ENCODE measurements at regions not wholly inside any gene's neighbourhood (a gene's known extent, or its start where the extent isn't known, plus 50 kb on each side); places are given as distances from the start of the nearest gene placed in this dataset.

GRCh38 chr4:179125870-179126269 lies 1683.6 kb upstream of the AGA start:
- Mint-ChIP-seq H3K4me3 (no peak overlapping the region), H3K27ac (no peak overlapping the region), H3K36me3 (ENCODE audit: low read depth) (no peaks in the 10 kb centered on the region), H3K4me1 (no peaks in the 10 kb centered on the region), H3K27me3 (ENCODE audit: low read depth) (no peaks in the 10 kb centered on the region), H3K9me3 (no peaks in the 10 kb centered on the region)
- TF ChIP-seq, protein P1, sequence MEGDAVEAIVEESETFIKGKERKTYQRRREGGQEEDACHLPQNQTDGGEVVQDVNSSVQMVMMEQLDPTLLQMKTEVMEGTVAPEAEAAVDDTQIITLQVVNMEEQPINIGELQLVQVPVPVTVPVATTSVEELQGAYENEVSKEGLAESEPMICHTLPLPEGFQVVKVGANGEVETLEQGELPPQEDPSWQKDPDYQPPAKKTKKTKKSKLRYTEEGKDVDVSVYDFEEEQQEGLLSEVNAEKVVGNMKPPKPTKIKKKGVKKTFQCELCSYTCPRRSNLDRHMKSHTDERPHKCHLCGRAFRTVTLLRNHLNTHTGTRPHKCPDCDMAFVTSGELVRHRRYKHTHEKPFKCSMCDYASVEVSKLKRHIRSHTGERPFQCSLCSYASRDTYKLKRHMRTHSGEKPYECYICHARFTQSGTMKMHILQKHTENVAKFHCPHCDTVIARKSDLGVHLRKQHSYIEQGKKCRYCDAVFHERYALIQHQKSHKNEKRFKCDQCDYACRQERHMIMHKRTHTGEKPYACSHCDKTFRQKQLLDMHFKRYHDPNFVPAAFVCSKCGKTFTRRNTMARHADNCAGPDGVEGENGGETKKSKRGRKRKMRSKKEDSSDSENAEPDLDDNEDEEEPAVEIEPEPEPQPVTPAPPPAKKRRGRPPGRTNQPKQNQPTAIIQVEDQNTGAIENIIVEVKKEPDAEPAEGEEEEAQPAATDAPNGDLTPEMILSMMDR (IDR thresholded peaks at IDR 0.05; ENCODE audit: unreplicated experiment in 3 of 3) = no peak

DNA sequence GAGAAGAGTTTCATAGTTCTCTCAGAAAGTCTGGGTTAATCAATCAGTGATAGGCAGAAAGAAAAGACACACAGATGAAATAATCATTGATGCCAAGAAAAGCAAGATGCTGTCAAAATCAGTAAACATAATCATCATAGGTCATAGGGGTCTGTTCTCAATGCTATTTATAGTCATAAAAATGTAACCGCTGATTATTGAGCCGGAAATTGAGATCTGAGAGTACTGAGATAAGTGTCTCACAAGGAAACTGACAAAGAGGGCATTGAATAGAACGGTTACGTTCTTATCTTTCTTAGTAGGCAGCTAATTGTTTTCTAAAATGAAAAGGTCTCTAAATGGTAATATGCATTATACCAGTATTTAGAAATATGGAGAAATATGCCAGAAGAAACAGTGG lies 1686.1 kb upstream of the AGA start:
- TF ChIP-seq, protein P1 (IDR thresholded peaks at IDR 0.05; ENCODE audit: unreplicated experiment in 3 of 3) = no peak
- Mint-ChIP-seq H3K27ac (no peak overlapping the region), H3K4me1 (no peaks in the 10 kb centered on the region), H3K36me3 (ENCODE audit: low read depth) (no peaks in the 10 kb centered on the region), H3K4me3 (no peak overlapping the region), H3K9me3 (no peaks in the 10 kb centered on the region), H3K27me3 (ENCODE audit: low read depth) (no peaks in the 10 kb centered on the region)

DNA sequence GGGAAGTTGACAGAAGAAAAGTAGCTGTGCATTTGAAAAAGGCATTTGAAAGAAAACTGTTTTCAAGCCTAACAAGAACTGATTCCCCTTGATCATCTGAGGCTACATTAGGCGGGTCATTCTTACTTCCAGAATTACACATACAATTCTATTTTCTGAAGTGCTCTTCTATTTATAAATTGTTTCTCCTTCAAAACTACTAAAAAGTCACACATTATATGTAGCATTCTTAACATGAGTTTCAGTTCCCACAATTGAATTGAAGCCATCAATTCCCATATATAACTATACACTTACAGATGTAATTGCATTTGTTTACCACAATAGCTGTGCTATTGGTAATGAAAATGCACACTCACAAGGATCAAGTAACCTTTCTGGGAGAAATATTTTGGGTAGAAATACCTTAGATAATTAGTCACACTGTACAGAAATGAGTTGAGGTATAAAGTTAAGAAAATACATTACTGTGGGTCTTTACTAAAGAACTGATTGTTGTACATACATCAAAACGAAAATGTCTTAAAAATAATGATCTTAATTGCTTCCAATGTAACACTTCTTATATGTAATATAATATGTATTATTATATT lies 1688.0 kb upstream of the AGA start:
- Mint-ChIP-seq H3K4me1 (no peaks in the 10 kb centered on the region), H3K27me3 (ENCODE audit: low read depth) (no peaks in the 10 kb centered on the region), H3K27ac (no peak overlapping the region), H3K9me3 (no peaks in the 10 kb centered on the region), H3K36me3 (ENCODE audit: low read depth) (no peaks in the 10 kb centered on the region), H3K4me3 (no peak overlapping the region)
- TF ChIP-seq, protein P1 (IDR thresholded peaks at IDR 0.05; ENCODE audit: unreplicated experiment in 3 of 3) = no peak

DNA sequence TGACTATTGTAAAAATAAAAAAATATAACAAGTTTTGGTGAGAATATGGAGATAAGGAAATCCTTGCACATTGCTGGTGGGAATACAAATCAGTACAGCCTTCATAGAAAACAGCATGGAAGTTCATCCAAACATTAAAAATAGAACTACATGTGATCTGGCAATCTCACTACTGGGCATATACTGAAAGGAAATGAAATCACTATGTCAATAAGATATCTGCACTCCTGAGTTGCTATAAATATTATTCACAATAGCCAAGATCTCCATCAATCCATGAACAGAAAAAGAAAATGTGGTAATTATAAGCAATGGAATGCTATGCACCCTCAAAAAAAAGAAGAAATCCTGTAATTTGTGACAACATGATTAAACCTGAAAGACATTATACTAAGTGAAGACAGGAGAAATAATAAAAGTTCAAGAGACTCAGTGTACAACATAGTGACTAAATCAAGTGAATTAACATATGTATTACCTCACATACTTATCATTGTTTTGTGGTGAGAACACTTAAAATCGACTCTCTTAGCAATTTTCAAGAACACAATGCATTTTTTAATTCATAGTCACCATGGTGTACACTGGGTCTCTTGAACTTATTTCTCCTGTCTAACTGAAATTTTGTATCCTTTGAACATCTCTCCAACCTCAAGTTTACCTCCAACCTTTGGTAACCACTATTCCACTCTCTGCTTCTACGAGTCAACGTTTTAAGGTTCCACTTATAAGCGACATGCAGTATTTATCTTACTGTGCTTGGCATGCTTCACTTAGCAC lies 1703.7 kb upstream of the AGA start:
- H3K27me3 Mint-ChIP-seq (ENCODE audit: low read depth) = no peaks in the 10 kb centered on the region
- no peak overlapping the region for H3K4me3 Mint-ChIP-seq
- H3K27ac Mint-ChIP-seq = no peak overlapping the region
- no peaks in the 10 kb centered on the region for H3K36me3 Mint-ChIP-seq (ENCODE audit: low read depth)
- H3K9me3 Mint-ChIP-seq = no peaks in the 10 kb centered on the region
- no peaks in the 10 kb centered on the region for H3K4me1 Mint-ChIP-seq
- TF ChIP-seq, protein P1 (IDR thresholded peaks at IDR 0.05; ENCODE audit: unreplicated experiment in 3 of 3) = no peak

DNA sequence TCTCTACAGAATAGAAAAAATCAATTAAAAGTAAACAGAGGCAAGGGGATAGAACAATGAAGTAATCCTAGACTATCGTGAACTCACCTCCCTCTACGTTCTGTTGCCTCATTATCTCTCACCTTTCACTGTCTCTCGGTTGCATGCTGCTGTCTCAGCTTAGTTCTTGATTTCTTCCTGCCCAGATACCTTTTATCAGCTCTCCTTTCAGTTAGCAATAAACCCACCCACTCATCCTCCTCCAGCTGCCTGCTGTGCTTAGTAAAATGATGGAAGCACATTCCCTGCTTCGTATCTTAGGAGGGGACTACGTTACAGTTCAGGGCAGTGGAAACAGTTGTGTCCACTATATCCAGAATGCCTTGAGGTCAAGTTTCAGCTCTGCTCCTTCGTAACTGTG lies 1709.5 kb upstream of the AGA start:
- Mint-ChIP-seq H3K4me3 (no peak overlapping the region), H3K9me3 (no peaks in the 10 kb centered on the region), H3K27me3 (ENCODE audit: low read depth) (no peaks in the 10 kb centered on the region), H3K27ac (no peak overlapping the region), H3K4me1 (no peaks in the 10 kb centered on the region), H3K36me3 (ENCODE audit: low read depth) (no peaks in the 10 kb centered on the region)
- TF ChIP-seq, protein P1 (IDR thresholded peaks at IDR 0.05; ENCODE audit: unreplicated experiment in 3 of 3) = no peak

GRCh38 chr4:179163147-179163546 lies 1720.9 kb upstream of the AGA start:
- H3K4me3 Mint-ChIP-seq = no peak overlapping the region
- H3K36me3 Mint-ChIP-seq (ENCODE audit: low read depth) = no peaks in the 10 kb centered on the region
- no peak overlapping the region for H3K27ac Mint-ChIP-seq
- TF ChIP-seq, protein P1 (IDR thresholded peaks at IDR 0.05; ENCODE audit: unreplicated experiment in 3 of 3) = no peak
- peaks cover 28% of the 10 kb centered on the region for H3K27me3 Mint-ChIP-seq (ENCODE audit: low read depth)
- no peaks in the 10 kb centered on the region for H3K9me3 Mint-ChIP-seq
- H3K4me1 Mint-ChIP-seq = no peaks in the 10 kb centered on the region
